SK-N-SH treated with all-trans-retinoic acid at 6 μM for 48 hours (cell line): ENCODE measurements at regions not wholly inside any gene's neighbourhood (a gene's known extent, or its start where the extent isn't known, plus 50 kb on each side); places are given as distances from the start of the nearest gene placed in this dataset.
A peak's percentile ranks its signal among the peaks of the same experiment; 100 is the strongest.

ENCODE experiments used
- ATAC-seq: fragments of 200-7000 bp; cut with Tn5 transposase; 3 replicates; pipeline ENCODE4 v1.9.1; 2020; ENCODE audit warnings: mild to moderate bottlenecking, moderate library complexity
- ARNTL ChIP-seq: fragments of 450-650 bp; formaldehyde crosslinking; IDR thresholded peaks from 2 replicates; pipeline ENCODE4 v1.5.0; 2020; ENCODE audit warnings: low read depth, mild to moderate bottlenecking, moderate library complexity, borderline replicate concordance
- BACH2 ChIP-seq: fragments of 250-450 bp; sonication (Bioruptor Pico); IDR thresholded peaks from 2 replicates; pipeline ENCODE4 v1.9.0; 2021; ENCODE audit warnings: mild to moderate bottlenecking, borderline replicate concordance
- CREB5 ChIP-seq: fragments of 250-450 bp; sonication (Bioruptor Pico); IDR thresholded peaks from 2 replicates; pipeline ENCODE4 v1.5.1; 2020; ENCODE audit warnings: low read depth, mild to moderate bottlenecking, moderate library complexity
- CSDC2 ChIP-seq: fragments of 250-450 bp; sonication (Bioruptor Pico); IDR thresholded peaks from 2 replicates; pipeline ENCODE4 v1.5.0; 2020; ENCODE audit warnings: mild to moderate bottlenecking, moderate library complexity
- ESRRG ChIP-seq: fragments of 250-450 bp; sonication (Bioruptor Pico); IDR thresholded peaks from 2 replicates; pipeline ENCODE4 v1.6.1; 2021; ENCODE audit warnings: mild to moderate bottlenecking
- ISL1 ChIP-seq: fragments of 250-450 bp; sonication (Bioruptor Pico); IDR thresholded peaks from 2 replicates; pipeline ENCODE4 v2.1.2; 2022; ENCODE audit warnings: mild to moderate bottlenecking, moderate library complexity
- OSR1 ChIP-seq: fragments of 250-450 bp; sonication (Bioruptor Pico); IDR thresholded peaks from 2 replicates; pipeline ENCODE4 v1.8.0; 2022; ENCODE audit warnings: moderate library complexity, mild to moderate bottlenecking, inconsistent platforms
- PATZ1 ChIP-seq: fragments of 250-450 bp; sonication (Bioruptor Pico); IDR thresholded peaks from 2 replicates; pipeline ENCODE4 v1.8.0; 2020; ENCODE audit warnings: mild to moderate bottlenecking, moderate library complexity, borderline replicate concordance
- PPARA ChIP-seq: fragments of 250-450 bp; sonication (Bioruptor Pico); IDR thresholded peaks from 2 replicates; pipeline ENCODE4 v1.5.0; 2020; ENCODE audit warnings: mild to moderate bottlenecking, borderline replicate concordance
- RARB ChIP-seq: fragments of 250-450 bp; sonication (Bioruptor Pico); IDR thresholded peaks from 2 replicates; pipeline ENCODE4 v1.8.0; 2021; ENCODE audit warnings: mild to moderate bottlenecking, moderate library complexity
- SNAI2 ChIP-seq: fragments of 250-450 bp; sonication (Bioruptor Pico); IDR thresholded peaks from 2 replicates; pipeline ENCODE4 v1.5.0; 2020; ENCODE audit warnings: mild to moderate bottlenecking, moderate library complexity
- TCF4 ChIP-seq: fragments of 250-450 bp; sonication (Bioruptor Pico); IDR thresholded peaks from 2 replicates; pipeline ENCODE4 v1.8.0; 2021; ENCODE audit warnings: mild to moderate bottlenecking, moderate library complexity, borderline replicate concordance
- TOX ChIP-seq: fragments of 250-450 bp; sonication (Bioruptor Pico); IDR thresholded peaks from 2 replicates; pipeline ENCODE4 v1.8.0; 2021; ENCODE audit warnings: mild to moderate bottlenecking, moderate library complexity, borderline replicate concordance
- ZFP3 ChIP-seq: fragments of 250-450 bp; sonication (Bioruptor Pico); IDR thresholded peaks from 2 replicates; pipeline ENCODE4 v1.5.0; 2020; ENCODE audit warnings: mild to moderate bottlenecking, moderate library complexity
- ZNF565 ChIP-seq: fragments of 450-650 bp; formaldehyde crosslinking; conservative IDR thresholded peaks from 2 replicates; pipeline ENCODE4 v1.5.0; 2020; ENCODE audit warnings: low read depth, mild to moderate bottlenecking, moderate library complexity
- ZNF70 ChIP-seq: fragments of 450-650 bp; formaldehyde crosslinking; IDR thresholded peaks from 2 replicates; pipeline ENCODE4 v1.5.0; 2020; ENCODE audit warnings: mild to moderate bottlenecking, moderate library complexity
- ZNF8 ChIP-seq: fragments of 450-650 bp; formaldehyde crosslinking; IDR thresholded peaks from 2 replicates; pipeline ENCODE4 v1.5.0; 2020; ENCODE audit warnings: mild to moderate bottlenecking, moderate library complexity
- TF ChIP-seq, protein P1 (sequence below): fragments of 250-450 bp; sonication (Bioruptor Pico); IDR thresholded peaks from 2 replicates; pipeline ENCODE4 v1.5.1; 2021; ENCODE audit warnings: mild to moderate bottlenecking, moderate library complexity
- TF ChIP-seq, protein P2 (sequence below): fragments of 250-450 bp; sonication (Bioruptor Pico); IDR thresholded peaks from 2 replicates; pipeline ENCODE4 v1.8.0; 2021; ENCODE audit warnings: low read depth, mild to moderate bottlenecking, moderate library complexity, borderline replicate concordance
- TF ChIP-seq, protein P3 (sequence below): fragments of 250-450 bp; sonication (Bioruptor Pico); IDR thresholded peaks from 2 replicates; pipeline ENCODE4 v1.5.0; 2020; ENCODE audit warnings: mild to moderate bottlenecking, moderate library complexity

GRCh38 chr6:91477688-91478087 lies 890.8 kb upstream of the MAP3K7 start:
- ATAC-seq: no peak
- TF ChIP-seq ZNF8 (CRISPR knock-in tag) (no peak), ZFP3 (CRISPR knock-in tag) (no peak), BACH2 (CRISPR knock-in tag) (no peak), ZNF565 (CRISPR knock-in tag) (no peak), PPARA (no peak), TCF4 (no peak), RARB (no peak), CSDC2 (CRISPR knock-in tag) (no peak), TOX (CRISPR knock-in tag) (no peak), ARNTL (no peak), ZNF70 (CRISPR knock-in tag) (no peak), CREB5 (no peak), ESRRG (CRISPR knock-in tag) (no peak)
- TF ChIP-seq, protein P1, sequence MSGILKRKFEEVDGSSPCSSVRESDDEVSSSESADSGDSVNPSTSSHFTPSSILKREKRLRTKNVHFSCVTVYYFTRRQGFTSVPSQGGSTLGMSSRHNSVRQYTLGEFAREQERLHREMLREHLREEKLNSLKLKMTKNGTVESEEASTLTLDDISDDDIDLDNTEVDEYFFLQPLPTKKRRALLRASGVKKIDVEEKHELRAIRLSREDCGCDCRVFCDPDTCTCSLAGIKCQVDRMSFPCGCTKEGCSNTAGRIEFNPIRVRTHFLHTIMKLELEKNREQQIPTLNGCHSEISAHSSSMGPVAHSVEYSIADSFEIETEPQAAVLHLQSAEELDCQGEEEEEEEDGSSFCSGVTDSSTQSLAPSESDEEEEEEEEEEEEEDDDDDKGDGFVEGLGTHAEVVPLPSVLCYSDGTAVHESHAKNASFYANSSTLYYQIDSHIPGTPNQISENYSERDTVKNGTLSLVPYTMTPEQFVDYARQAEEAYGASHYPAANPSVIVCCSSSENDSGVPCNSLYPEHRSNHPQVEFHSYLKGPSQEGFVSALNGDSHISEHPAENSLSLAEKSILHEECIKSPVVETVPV: no peak

DNA sequence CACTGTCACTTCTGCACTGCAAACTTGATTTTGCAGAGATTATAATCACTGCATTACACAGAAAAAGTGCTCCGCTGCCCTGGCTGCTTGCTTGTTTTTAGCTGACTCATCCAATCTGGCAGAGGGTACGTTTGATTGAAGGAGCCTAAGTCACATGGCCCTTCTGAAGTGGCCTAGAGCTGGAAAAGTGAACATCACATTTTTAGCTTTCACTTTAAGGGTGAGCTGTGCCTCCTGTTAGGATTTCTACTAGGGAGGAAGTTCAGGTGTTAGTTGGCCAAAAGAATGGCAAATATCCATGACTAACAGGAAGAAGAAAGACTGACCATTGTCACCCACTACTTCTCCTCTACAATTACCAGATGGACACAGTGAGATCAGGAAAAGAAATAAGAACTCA lies 889.1 kb upstream of the MAP3K7 start:
- TF ChIP-seq, protein P2, sequence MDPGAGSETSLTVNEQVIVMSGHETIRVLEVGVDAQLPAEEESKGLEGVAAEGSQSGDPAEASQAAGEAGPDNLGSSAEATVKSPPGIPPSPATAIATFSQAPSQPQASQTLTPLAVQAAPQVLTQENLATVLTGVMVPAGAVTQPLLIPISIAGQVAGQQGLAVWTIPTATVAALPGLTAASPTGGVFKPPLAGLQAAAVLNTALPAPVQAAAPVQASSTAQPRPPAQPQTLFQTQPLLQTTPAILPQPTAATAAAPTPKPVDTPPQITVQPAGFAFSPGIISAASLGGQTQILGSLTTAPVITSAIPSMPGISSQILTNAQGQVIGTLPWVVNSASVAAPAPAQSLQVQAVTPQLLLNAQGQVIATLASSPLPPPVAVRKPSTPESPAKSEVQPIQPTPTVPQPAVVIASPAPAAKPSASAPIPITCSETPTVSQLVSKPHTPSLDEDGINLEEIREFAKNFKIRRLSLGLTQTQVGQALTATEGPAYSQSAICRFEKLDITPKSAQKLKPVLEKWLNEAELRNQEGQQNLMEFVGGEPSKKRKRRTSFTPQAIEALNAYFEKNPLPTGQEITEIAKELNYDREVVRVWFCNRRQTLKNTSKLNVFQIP: no peak
- TF ChIP-seq OSR1 (CRISPR knock-in tag) (no peak), ZNF8 (CRISPR knock-in tag) (no peak), ESRRG (CRISPR knock-in tag) (no peak), ARNTL (no peak)
- ATAC-seq: peak; percentile 56; the same call in 2 of the 3 replicates

DNA sequence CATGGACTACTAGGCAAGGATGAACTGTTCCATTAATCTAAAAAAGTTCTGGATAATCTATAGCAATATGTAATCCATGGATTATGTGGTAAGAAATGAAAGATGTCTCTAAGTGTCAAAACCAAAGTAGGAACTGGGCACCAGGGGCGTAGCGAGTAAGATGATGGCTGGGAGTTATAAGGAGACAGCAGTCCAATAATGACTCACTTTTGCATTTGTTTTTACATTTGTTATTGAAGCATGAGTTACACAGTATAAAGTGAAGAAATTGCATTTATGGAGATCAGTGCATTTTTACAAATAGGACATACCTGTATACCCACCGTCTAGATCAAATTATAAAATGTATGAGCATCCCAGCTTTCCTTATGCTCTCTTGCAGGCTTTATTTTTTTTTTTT lies 878.5 kb upstream of the MAP3K7 start:
- ATAC-seq: no peak
- TF ChIP-seq SNAI2 (no peak), CREB5 (no peak), PPARA (no peak), ISL1 (CRISPR knock-in tag) (no peak), ZNF565 (CRISPR knock-in tag) (no peak), PATZ1 (CRISPR knock-in tag) (no peak), ZNF8 (CRISPR knock-in tag) (no peak), OSR1 (CRISPR knock-in tag) (no peak), BACH2 (CRISPR knock-in tag) (no peak), ARNTL (no peak)
- TF ChIP-seq, protein P1: no peak
- TF ChIP-seq, protein P3, sequence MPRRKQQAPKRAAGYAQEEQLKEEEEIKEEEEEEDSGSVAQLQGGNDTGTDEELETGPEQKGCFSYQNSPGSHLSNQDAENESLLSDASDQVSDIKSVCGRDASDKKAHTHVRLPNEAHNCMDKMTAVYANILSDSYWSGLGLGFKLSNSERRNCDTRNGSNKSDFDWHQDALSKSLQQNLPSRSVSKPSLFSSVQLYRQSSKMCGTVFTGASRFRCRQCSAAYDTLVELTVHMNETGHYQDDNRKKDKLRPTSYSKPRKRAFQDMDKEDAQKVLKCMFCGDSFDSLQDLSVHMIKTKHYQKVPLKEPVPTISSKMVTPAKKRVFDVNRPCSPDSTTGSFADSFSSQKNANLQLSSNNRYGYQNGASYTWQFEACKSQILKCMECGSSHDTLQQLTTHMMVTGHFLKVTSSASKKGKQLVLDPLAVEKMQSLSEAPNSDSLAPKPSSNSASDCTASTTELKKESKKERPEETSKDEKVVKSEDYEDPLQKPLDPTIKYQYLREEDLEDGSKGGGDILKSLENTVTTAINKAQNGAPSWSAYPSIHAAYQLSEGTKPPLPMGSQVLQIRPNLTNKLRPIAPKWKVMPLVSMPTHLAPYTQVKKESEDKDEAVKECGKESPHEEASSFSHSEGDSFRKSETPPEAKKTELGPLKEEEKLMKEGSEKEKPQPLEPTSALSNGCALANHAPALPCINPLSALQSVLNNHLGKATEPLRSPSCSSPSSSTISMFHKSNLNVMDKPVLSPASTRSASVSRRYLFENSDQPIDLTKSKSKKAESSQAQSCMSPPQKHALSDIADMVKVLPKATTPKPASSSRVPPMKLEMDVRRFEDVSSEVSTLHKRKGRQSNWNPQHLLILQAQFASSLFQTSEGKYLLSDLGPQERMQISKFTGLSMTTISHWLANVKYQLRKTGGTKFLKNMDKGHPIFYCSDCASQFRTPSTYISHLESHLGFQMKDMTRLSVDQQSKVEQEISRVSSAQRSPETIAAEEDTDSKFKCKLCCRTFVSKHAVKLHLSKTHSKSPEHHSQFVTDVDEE (CRISPR knock-in tag): no peak
